CD4-positive, alpha-beta T cell (primary cell): ENCODE measurements at regions not wholly inside any gene's neighbourhood (a gene's known extent, or its start where the extent isn't known, plus 50 kb on each side); places are given as distances from the start of the nearest gene placed in this dataset.
"Not testable (repeated sequence)": the region's sequence is repeated elsewhere in the genome, so short reads cannot be mapped to it uniquely, and the experiment has no call there.

Experiments used
- ATAC-seq: fragments of 200-7000 bp; cut with Tn5 transposase; one replicate; pipeline ENCODE4 v1.10.0; 2022; ENCODE audit warnings: mild to moderate bottlenecking; ENCODE audit not compliant: poor library complexity
- CTCF ChIA-PET: fragments of 350-600 bp; sonication (Branson Sonifier 250); formaldehyde crosslinking; loops from one replicate; lab custom pipeline; 2021; ENCODE audit warnings: antibody characterized with exemption, inconsistent platforms; lab: Charles Lee
- POLR2A ChIA-PET: fragments of 350-600 bp; sonication (Branson Sonifier 250); formaldehyde crosslinking; loops from one replicate; lab custom pipeline; 2021; ENCODE audit warnings: antibody characterized with exemption, inconsistent platforms; lab: Charles Lee
- DNase-seq, 14 experiments: peaks; one replicate each; pipeline ENCODE4 v3.0.0-alpha.2; 2013 to 2020; ENCODE audit warnings: mixed read lengths in 2 of 14
- H3K27ac ChIP-seq, 2 donors: one replicate each; pipeline versions ENCODE4 v1.5.1 to v1.7.0; 2013; ENCODE audit warnings: low read length in 2 of 2, low read depth in 1 of 2, mild to moderate bottlenecking in 1 of 2
- H3K27me3 ChIP-seq, 2 experiments: 1 replicate in 1 of 2; 2 replicates in 1 of 2; pipeline versions ENCODE4 v1.6.1 to v1.7.0; 2013; ENCODE audit warnings: low read length in 2 of 2, control low read depth in 1 of 2, mild to moderate bottlenecking in 1 of 2, moderate library complexity in 1 of 2; ENCODE audit not compliant: insufficient read depth in 2 of 2, control insufficient read depth in 1 of 2
- H3K36me3 ChIP-seq: one replicate; pipeline ENCODE4 v1.6.1; 2013; ENCODE audit warnings: low read length, control low read depth; ENCODE audit not compliant: insufficient read depth
- H3K4me1 ChIP-seq: one replicate; pipeline ENCODE4 v1.6.1; 2013; ENCODE audit warnings: low read length, control low read depth; ENCODE audit not compliant: insufficient read depth
- H3K4me3 ChIP-seq: one replicate; pipeline ENCODE4 v1.5.1; 2013; ENCODE audit warnings: mild to moderate bottlenecking, low read length, moderate library complexity
- H3K9me3 ChIP-seq, 2 experiments: 1 replicate in 1 of 2; 2 replicates in 1 of 2; pipeline versions ENCODE4 v1.6.1 to v1.7.0; 2013; ENCODE audit warnings: low read length in 2 of 2, mild to moderate bottlenecking in 2 of 2, control low read depth in 1 of 2, moderate library complexity in 1 of 2; ENCODE audit not compliant: control insufficient read depth in 1 of 2, insufficient read depth in 1 of 2
- H3K27ac Mint-ChIP-seq: one replicate; pipeline ENCODE4 v1.8.0; 2020; ENCODE audit warnings: mixed read lengths
- H3K27me3 Mint-ChIP-seq: one replicate; pipeline ENCODE4 v1.8.0; 2021; ENCODE audit warnings: mixed read lengths
- H3K36me3 Mint-ChIP-seq: one replicate; pipeline ENCODE4 v1.8.0; 2021; ENCODE audit warnings: low read depth, mixed read lengths
- H3K4me1 Mint-ChIP-seq: one replicate; pipeline ENCODE4 v1.8.0; 2021; ENCODE audit warnings: low read depth, mixed read lengths
- H3K4me3 Mint-ChIP-seq: one replicate; pipeline ENCODE4 v1.8.0; 2020; ENCODE audit warnings: mild to moderate bottlenecking, mixed read lengths
- H3K9me3 Mint-ChIP-seq: one replicate; pipeline ENCODE4 v1.8.0; 2020; ENCODE audit warnings: mixed read lengths
- CTCF ChIP-seq: fragments of 200-600 bp; IDR thresholded peaks from one replicate; pipeline ENCODE4 v1.8.0; 2022; ENCODE audit warnings: antibody characterized with exemption, mild to moderate bottlenecking
- intact Hi-C, 2 experiments: fragments of 100-400 bp; cut with DNase I in 1 of 2; cut with micrococcal nuclease in 1 of 2; formaldehyde crosslinking; loops; one replicate each; pipeline versions ENCODE4 v1.15.1 to v1.9.0; 2023 to 2025; cut with DNase I, micrococcal nuclease

- CTCF ChIA-PET = no interaction called here
Measured at GRCh38 chr11:87628026-87628580, 547.1 kb downstream of the RAB38 start.

GRCh38 chr11:87623531-87624365 is 551.5 kb downstream of the RAB38 start:
- H3K4me3 Mint-ChIP-seq, H3K4me1 ChIP-seq, H3K9me3 ChIP-seq, CTCF ChIA-PET, H3K9me3 Mint-ChIP-seq, POLR2A ChIA-PET, H3K27me3 ChIP-seq, H3K27me3 Mint-ChIP-seq, H3K36me3 ChIP-seq, H3K27ac Mint-ChIP-seq, ATAC-seq, DNase-seq, intact Hi-C loops, H3K4me1 Mint-ChIP-seq, H3K36me3 Mint-ChIP-seq, H3K4me3 ChIP-seq, H3K27ac ChIP-seq: not testable (repeated sequence)

More at GRCh38 chr11:87628026-87628580, 547.1 kb downstream of the RAB38 start:
- Mint-ChIP-seq H3K4me3 (no peak overlapping the region), H3K4me1 (no peaks in the 10 kb centered on the region), H3K27ac (no peak overlapping the region), H3K9me3 (peaks cover 2% of the 10 kb centered on the region), H3K36me3 (no peaks in the 10 kb centered on the region), H3K27me3 (no peaks in the 10 kb centered on the region)
- Histone ChIP-seq H3K9me3 (peaks cover 0 to 3% of the 10 kb centered on the region in 2 experiments), H3K4me3 (no peak overlapping the region), H3K36me3 (no peaks in the 10 kb centered on the region), H3K27ac (no peak overlapping the region), H3K27me3 (no peaks in the 10 kb centered on the region), H3K4me1 (no peaks in the 10 kb centered on the region)
- TF ChIP-seq CTCF = no peak
- POLR2A ChIA-PET = no interaction called here
- DNase-seq (no peak), ATAC-seq (no peak)
- intact Hi-C loops = loop anchor here (2.0 to 5.0 kb wide), 2 partner anchors 51 to 55 kb away; no protein-coding TSS in a partner anchor

- Histone ChIP-seq H3K4me3 (no peak overlapping the region), H3K4me1 (no peaks in the 10 kb centered on the region), H3K9me3 (no peaks in the 10 kb centered on the region), H3K36me3 (no peaks in the 10 kb centered on the region), H3K27me3 (no peaks in the 10 kb centered on the region), H3K27ac (no peak overlapping the region)
- no peaks in the 10 kb centered on the region for H3K27me3 Mint-ChIP-seq
- CTCF ChIA-PET = no interaction called here
- H3K9me3 Mint-ChIP-seq = peaks cover 12% of the 10 kb centered on the region
- ATAC-seq (no peak), DNase-seq (no peak)
- H3K36me3 Mint-ChIP-seq = no peaks in the 10 kb centered on the region
- POLR2A ChIA-PET = no interaction called here
- H3K4me3 Mint-ChIP-seq = no peak overlapping the region
- no peaks in the 10 kb centered on the region for H3K4me1 Mint-ChIP-seq
- H3K27ac Mint-ChIP-seq = no peak overlapping the region
- intact Hi-C loops = no loop called here
- TF ChIP-seq CTCF = no peak
Measured at GRCh38 chr11:87616511-87616910, 558.7 kb downstream of the RAB38 start.
